Keratinocyte (primary cell): ENCODE measurements at regions not wholly inside any gene's neighbourhood (a gene's known extent, or its start where the extent isn't known, plus 50 kb on each side); places are given as distances from the start of the nearest gene placed in this dataset.
"Not testable (repeated sequence)": the region's sequence is repeated elsewhere in the genome, so short reads cannot be mapped to it uniquely, and the experiment has no call there.

Experiments used
- EZH2 ChIP-seq: IDR thresholded peaks from one replicate; pipeline ENCODE4 v1.6.1; 2012; ENCODE audit warnings: inconsistent platforms, mild to moderate bottlenecking, low read length, moderate library complexity
- TF ChIP-seq, protein P1 (sequence below), 3 experiments: IDR thresholded peaks in 1 of 3; conservative IDR thresholded peaks in 1 of 3; optimal IDR thresholded peaks in 1 of 3; 2 replicates in 2 of 3; 3 replicates in 1 of 3; pipeline versions ENCODE3 to v1.5.1; 2011; ENCODE audit warnings: low read length in 3 of 3, mild to moderate bottlenecking in 3 of 3, moderate library complexity in 2 of 3, control low read depth in 1 of 3, inconsistent platforms in 1 of 3; ENCODE audit not compliant: insufficient read depth in 2 of 3; ENCODE audit errors: extremely low read depth in 1 of 3

DNA sequence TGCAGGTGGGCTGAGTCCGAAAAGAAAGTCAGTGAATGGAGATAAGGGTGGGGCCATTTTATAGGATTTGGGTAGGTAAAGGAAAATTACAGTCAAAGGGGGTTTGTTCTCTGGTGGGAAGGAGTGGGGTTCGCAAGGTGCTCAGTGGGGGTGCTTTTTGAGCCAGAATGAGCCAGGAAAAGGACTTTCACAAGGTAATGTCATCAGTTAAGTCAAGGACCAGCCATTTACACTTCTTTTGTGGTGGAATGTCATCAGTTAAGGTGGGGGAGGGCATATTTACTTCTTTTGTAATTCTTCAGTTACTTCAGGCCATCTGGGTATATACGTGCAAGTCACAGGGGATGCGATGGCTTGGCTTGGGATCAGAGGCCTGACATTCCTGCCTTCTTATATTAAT is 705.5 kb upstream of the NEGR1 start:
- TF ChIP-seq, protein P1, sequence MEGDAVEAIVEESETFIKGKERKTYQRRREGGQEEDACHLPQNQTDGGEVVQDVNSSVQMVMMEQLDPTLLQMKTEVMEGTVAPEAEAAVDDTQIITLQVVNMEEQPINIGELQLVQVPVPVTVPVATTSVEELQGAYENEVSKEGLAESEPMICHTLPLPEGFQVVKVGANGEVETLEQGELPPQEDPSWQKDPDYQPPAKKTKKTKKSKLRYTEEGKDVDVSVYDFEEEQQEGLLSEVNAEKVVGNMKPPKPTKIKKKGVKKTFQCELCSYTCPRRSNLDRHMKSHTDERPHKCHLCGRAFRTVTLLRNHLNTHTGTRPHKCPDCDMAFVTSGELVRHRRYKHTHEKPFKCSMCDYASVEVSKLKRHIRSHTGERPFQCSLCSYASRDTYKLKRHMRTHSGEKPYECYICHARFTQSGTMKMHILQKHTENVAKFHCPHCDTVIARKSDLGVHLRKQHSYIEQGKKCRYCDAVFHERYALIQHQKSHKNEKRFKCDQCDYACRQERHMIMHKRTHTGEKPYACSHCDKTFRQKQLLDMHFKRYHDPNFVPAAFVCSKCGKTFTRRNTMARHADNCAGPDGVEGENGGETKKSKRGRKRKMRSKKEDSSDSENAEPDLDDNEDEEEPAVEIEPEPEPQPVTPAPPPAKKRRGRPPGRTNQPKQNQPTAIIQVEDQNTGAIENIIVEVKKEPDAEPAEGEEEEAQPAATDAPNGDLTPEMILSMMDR (optimal IDR thresholded peaks at IDR 0.05 in 1 of 3, IDR thresholded peaks at IDR 0.05 in 1 of 3, conservative IDR thresholded peaks at IDR 0.05 in 1 of 3; ENCODE audit: extremely low read depth in 1 of 3, insufficient read depth in 2 of 3, low read length in 3 of 3) = not testable (repeated sequence)
- not testable (repeated sequence) for TF ChIP-seq EZH2
